ENCODE measurements at regions not wholly inside any gene's neighbourhood (a gene's known extent, or its start where the extent isn't known, plus 50 kb on each side); places are given as distances from the start of the nearest gene placed in this dataset.

DNA sequence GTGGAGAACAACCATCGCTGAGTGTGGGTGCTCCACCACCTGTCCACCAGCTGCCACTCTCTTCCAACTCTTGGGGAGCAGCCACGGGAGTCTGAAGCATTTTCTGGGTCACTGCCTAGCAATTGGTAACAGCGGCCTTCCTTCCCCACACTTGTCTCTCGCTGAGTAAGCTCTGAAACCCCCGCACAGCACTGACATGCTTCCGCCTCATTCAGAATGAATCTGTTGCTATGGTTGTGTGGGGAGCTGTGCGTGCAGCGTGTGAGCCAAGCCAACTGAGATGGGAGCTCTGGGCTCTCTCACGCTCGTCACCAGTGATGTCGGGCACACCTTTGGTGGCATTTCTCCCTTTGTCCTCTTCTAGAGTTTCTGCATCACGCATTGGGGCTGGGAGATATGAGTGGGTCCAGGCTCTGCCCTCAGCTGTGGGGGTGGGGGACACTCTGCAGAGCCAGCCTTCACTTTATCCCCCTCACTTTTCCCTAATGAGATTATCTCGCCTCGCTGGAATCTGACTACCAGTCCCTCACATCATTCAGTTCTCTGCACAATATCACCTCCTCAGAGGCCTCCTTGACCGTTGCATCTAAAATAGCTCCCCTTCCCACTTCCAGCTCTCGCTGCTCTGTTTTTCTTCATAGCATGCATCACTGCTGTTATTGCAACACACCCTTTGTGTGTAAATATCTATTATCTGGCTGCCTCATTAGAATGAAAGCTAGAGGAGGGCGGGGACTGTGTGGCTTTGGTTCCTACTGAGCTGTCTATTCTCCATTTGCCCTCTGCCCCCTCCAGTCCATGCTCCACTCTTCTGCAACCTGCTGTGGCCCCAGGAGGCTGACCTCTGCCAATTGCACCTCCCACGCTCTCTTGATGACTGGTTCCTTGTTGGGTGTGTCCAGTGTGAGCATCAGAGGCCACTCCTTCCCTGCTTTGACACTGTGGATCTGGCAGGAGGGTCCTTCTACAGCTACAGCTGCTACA lies 569.9 kb upstream of the CADM1 start:
- Histone ChIP-seq H3K4me3 (no peak overlapping the region), H3K27me3 (no peaks in the 10 kb centered on the region), H3K9me3 (replicated peaks) (no peaks in the 10 kb centered on the region), H3K36me3 (no peaks in the 10 kb centered on the region), H3K27ac (no peak overlapping the region), H3K4me1 (no peaks in the 10 kb centered on the region)
- DNase-seq = no peak

DNA sequence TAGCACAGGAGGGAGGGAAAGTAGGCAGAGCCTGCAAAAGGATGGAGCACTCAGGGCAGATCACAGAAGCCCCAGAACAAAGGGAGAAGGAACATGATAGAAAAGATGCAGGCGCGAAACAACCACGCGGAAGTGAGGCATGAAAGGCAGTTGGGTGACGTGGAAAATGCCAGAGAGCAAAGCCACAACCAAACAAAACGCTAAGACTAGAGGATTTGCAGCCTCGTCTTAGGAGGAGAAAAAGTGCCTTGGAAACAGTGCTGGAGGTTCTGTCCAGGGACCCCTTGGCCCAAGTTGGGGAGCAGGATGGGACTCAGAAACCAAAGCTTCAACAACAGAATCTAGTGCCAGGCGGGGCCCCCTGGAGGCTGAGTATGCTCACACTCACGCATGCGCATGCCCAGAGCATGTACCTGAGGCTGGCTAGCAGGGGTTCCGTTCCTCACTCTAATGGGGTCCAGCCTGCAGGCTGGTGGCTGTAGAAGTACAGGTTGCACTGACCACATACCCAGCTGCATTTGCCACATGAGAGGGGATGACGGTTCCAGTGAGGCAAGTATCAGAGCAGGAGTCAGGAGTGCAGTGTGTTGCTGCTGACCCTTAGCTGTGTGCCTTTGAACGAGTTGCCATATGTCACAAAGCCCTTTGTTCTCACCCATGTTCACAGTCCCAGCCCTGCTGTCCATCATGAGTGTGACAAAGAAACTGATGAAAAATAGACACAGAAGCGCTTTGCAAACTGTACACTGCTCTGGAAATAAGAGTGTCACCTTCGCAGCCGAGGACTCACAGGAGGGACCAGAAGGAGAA lies 568.6 kb upstream of the CADM1 start:
- no peaks in the 10 kb centered on the region for H3K36me3 ChIP-seq
- no peak overlapping the region for H3K27ac ChIP-seq
- no peaks in the 10 kb centered on the region for H3K9me3 ChIP-seq (replicated peaks)
- no peak for DNase-seq
- no peaks in the 10 kb centered on the region for H3K4me1 ChIP-seq
- H3K27me3 ChIP-seq = no peaks in the 10 kb centered on the region
- H3K4me3 ChIP-seq = no peak overlapping the region

DNA sequence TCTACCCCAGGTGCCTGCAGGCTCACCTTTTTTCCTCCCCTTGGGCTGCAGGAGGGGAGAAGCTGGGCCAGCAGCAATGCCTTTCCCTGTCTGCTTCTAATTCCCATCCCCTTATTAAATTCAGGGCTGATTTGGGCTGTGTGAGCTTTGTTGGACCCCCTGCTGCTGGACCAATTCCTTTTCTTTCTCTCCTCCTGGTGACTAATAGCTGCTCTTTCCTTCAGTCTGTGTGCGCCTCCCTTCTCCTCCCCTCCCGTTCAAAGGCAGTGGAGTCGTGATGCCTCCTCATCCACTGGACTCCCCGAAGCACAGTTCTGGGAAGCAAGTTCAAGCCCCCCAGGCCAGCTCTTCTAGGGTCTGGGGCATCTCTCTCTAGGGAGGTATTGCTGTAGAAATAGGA lies 567.9 kb upstream of the CADM1 start:
- H3K36me3 ChIP-seq = no peaks in the 10 kb centered on the region
- no peaks in the 10 kb centered on the region for H3K27me3 ChIP-seq
- no peak for DNase-seq
- H3K4me1 ChIP-seq = no peaks in the 10 kb centered on the region
- no peak overlapping the region for H3K27ac ChIP-seq
- H3K9me3 ChIP-seq (replicated peaks) = no peaks in the 10 kb centered on the region
- no peak overlapping the region for H3K4me3 ChIP-seq

DNA sequence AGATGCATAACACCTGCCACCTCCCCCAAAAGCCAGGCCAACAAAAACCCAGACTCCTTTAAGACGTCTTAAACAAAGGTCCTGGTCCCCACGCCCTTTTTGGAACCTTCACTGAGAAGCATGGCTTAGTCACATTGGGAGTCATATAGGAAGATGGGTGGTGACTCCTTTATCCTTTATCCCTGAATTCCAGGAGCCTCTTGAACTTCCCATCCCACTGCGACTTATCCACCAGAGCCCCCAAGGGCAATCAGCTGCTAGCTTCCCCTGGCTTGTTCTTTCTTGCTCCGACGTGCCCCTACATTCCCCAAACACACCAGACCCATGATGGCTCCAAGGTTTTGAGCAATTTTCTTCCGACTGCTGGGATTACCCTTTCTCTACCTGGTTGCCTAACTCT lies 567.0 kb upstream of the CADM1 start:
- H3K27ac ChIP-seq = no peak overlapping the region
- no peak for DNase-seq
- no peaks in the 10 kb centered on the region for H3K9me3 ChIP-seq (replicated peaks)
- H3K27me3 ChIP-seq = no peaks in the 10 kb centered on the region
- H3K4me3 ChIP-seq = no peak overlapping the region
- no peaks in the 10 kb centered on the region for H3K4me1 ChIP-seq
- H3K36me3 ChIP-seq = no peaks in the 10 kb centered on the region

DNA sequence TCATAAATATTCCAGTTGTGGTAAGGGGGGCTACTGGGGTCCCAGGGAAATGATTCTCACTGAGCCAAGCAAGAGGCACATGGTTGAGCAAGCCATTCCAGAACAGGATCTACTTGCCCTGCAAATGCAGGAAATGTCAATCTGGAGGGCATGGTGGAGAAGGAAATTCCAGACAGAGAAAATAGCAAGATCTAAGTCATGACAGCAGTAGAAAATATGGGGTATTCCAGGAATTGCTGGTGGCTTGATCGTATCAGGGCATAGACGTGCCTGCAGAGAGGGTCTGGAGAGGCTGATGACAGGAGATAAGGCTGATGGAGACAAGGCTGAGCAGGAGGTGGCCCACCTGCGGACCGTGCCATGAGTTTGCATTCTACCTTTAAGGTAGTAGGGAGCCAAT lies 566.3 kb upstream of the CADM1 start:
- Histone ChIP-seq H3K9me3 (replicated peaks) (no peaks in the 10 kb centered on the region), H3K36me3 (no peaks in the 10 kb centered on the region), H3K4me1 (no peaks in the 10 kb centered on the region), H3K27me3 (no peaks in the 10 kb centered on the region), H3K27ac (no peak overlapping the region), H3K4me3 (no peak overlapping the region)
- no peak for DNase-seq

DNA sequence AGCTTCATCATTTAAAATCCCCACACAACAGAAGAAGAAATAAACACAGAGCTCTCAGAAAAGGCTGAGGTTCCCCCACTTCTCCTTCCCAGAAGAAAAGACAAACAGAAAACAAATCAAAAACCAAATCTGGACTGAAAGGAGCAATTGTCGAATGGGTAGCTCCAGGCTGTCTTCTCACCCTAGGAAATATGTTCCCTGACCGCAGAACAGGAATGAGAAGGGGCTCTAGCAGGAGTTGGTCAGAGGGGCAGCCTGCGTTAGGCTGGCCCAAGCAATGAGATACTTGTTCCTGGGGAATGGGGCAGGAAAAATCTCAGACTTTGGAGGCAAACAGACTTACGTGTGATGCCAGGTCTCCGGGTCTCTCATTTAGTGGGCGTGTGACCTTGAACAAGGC lies 562.6 kb upstream of the CADM1 start:
- Histone ChIP-seq H3K27ac (no peak overlapping the region), H3K36me3 (no peaks in the 10 kb centered on the region), H3K4me1 (no peaks in the 10 kb centered on the region), H3K9me3 (replicated peaks) (no peaks in the 10 kb centered on the region), H3K27me3 (no peaks in the 10 kb centered on the region), H3K4me3 (no peak overlapping the region)
- no peak for DNase-seq

DNA sequence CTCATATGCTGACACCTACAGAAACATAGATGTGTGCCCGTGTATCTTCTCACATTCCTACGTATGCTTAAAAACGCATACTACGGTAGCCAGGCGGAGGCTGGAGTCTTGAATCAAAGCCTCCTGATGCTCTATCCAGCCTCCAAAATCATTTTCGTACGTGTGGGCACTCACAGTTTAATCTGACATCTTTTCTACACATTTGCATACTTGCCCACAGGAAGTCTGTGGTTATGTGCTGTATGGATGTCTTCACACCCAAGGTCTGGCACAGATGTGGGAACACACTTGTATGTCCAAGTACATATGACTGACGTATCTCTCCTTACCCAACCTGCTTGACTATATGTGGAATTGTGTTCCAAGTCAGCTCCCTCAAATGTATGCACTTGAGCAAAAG lies 561.8 kb upstream of the CADM1 start:
- no peak for DNase-seq
- Histone ChIP-seq H3K4me3 (no peak overlapping the region), H3K36me3 (no peaks in the 10 kb centered on the region), H3K4me1 (no peaks in the 10 kb centered on the region), H3K27me3 (no peaks in the 10 kb centered on the region), H3K9me3 (replicated peaks) (no peaks in the 10 kb centered on the region), H3K27ac (no peak overlapping the region)

DNA sequence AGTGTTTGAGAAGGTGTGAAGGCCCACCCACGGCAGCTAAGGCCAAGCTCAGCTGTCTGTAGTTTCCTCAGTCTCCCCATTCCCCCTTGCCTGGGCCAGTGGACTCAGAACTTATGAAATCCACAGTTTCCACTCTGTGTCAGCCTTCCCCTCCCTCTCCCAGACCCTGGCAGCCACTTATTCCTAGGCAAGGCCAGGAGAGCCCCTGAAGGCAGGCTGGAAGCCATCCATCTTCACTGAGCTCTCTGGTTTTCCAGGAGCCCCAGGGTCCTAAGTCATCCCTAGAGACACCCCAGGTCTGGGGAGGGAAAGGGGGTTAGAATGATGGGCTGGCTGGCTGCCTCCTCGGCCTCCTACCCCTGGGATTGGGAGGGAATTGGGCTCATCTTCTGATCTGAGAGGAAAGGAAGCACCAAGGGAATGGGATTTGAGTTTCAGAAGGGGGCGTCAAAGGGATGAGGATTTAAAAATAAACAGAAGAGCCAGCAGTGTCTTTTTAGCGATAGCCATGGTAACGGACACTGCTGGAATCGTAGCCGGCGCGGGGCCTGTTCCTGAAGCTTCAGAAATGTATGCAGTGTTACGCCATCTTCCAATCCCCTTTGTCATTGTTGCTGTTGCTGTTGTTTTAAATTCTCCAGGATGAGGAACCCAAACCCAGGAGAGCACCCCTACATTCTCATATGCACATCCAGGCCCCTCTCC lies 561.1 kb upstream of the CADM1 start:
- Histone ChIP-seq H3K36me3 (no peaks in the 10 kb centered on the region), H3K4me3 (no peak overlapping the region), H3K27ac (no peak overlapping the region), H3K9me3 (replicated peaks) (no peaks in the 10 kb centered on the region), H3K27me3 (no peaks in the 10 kb centered on the region), H3K4me1 (no peaks in the 10 kb centered on the region)
- DNase-seq = no peak

DNA sequence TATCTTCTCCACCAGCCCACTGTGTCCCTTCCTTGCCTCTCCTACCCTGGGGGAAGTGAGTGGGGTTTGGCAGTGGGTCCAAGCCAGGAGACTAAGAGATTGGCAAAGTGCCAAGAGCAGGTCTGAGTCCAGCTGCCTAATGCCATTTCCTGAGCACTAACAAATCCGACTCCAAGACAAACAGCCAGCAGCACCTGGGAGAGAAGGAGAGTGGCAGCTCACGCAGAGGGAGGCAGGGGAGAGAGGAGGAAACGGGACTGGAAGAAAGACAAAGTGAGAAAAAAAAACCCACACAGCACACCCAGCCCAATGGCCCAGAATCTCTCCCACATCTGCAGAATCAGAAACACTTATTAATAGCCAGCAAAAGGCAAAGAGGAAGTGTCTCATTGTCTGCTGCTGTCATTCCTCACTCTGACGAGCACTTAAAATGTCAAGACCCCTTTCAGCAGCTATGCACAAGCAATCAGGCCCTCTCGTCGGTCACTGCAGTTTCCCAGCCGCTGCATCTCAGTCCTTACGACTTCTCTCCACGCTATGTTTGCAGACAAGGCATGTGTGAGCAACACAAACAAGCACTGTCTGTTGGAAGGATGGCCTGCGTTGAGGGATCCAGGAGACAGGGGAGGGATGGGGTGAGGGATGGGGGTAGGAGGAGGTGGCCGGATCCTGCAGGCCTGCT lies 558.4 kb upstream of the CADM1 start:
- H3K4me1 ChIP-seq = no peaks in the 10 kb centered on the region
- no peak overlapping the region for H3K27ac ChIP-seq
- no peaks in the 10 kb centered on the region for H3K36me3 ChIP-seq
- H3K4me3 ChIP-seq = no peak overlapping the region
- no peaks in the 10 kb centered on the region for H3K9me3 ChIP-seq (replicated peaks)
- DNase-seq = peak; percentile 3 to 25
- H3K27me3 ChIP-seq = no peaks in the 10 kb centered on the region

DNA sequence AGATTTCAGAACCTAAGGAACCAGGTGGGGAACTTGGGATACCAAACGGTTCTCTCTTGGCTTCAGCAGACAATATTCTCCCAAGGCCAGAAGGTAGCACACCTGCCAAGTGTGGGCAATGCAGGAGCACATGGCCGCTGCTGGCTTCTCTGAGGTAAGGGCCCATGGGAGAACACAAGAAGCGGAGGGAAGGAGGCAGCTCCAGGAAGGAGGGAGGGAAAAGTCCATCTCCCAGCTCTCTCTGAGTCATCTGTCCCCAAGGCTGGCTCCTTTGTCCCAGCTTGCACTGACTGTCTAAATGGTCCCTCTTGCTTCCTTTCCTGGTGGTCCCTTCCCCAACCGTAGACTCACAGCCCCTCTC lies 557.9 kb upstream of the CADM1 start:
- Histone ChIP-seq H3K4me3 (no peak overlapping the region), H3K27me3 (no peaks in the 10 kb centered on the region), H3K4me1 (no peaks in the 10 kb centered on the region), H3K9me3 (replicated peaks) (no peaks in the 10 kb centered on the region), H3K36me3 (no peaks in the 10 kb centered on the region), H3K27ac (no peak overlapping the region)
- DNase-seq = no peak

DNA sequence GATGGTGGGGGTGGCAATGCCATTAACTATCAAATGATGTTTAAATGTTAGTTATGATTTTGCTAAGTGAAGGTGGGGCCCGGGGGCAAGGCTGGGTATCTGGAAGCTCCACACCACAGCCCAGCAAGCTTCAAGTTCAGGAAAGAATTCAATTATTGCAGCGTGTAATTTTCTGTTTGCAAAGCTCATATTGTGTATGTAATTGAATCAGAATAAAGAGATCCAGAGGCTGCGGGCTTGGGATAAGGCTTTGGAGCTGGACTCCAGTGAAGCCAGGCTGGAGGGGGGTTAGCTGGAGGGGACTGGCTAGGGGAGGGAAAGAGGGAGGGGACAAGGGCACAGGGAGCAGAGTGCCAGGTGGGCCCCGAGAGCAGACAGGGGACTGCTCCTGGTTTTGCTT lies 557.1 kb upstream of the CADM1 start:
- DNase-seq = no peak
- Histone ChIP-seq H3K27me3 (no peaks in the 10 kb centered on the region), H3K9me3 (replicated peaks) (no peaks in the 10 kb centered on the region), H3K27ac (no peak overlapping the region), H3K36me3 (no peaks in the 10 kb centered on the region), H3K4me3 (no peak overlapping the region), H3K4me1 (no peaks in the 10 kb centered on the region)

DNA sequence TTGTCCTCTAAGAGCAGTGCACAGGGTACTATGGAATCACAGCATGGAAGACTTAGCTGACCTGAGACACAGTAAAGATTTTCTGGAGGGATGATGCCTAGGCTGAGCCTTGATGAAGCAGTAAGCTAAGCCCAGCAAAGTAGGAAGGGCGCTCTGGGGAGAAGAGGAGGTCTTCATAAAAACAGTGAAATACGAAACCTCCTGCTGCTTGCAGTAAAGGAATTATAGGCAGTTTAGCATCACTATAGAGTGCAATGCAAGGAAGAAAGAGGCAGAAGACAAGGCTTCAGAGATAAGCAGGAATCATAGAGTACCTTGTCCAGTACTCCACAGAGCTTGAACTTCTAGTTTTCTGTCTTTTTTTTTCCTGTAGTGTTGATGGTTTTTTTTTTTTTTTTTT lies 555.7 kb upstream of the CADM1 start:
- H3K4me3 ChIP-seq = no peak overlapping the region
- H3K27me3 ChIP-seq = no peaks in the 10 kb centered on the region
- H3K36me3 ChIP-seq = no peaks in the 10 kb centered on the region
- DNase-seq = no peak
- no peaks in the 10 kb centered on the region for H3K4me1 ChIP-seq
- H3K9me3 ChIP-seq (replicated peaks) = no peaks in the 10 kb centered on the region
- no peak overlapping the region for H3K27ac ChIP-seq

DNA sequence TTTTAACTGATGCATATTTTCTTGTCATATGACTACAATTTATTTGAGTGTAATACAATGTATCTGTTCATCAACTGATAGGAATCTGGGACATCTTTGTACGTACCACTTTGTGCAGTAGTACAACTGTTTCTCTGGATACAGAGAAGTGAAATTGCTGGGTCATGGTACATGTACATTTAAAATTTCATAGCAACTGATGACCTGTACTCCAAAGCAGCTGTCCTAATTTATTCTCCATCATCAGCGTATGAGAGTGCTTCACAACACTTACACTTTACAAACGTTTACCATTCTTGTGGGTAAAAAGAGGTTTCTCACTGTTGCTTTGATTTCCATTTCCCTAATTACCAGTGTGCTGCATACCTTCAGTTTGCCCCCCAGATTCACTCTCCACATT lies 552.8 kb upstream of the CADM1 start:
- H3K36me3 ChIP-seq = no peaks in the 10 kb centered on the region
- H3K27ac ChIP-seq = no peak overlapping the region
- no peak for DNase-seq
- no peaks in the 10 kb centered on the region for H3K4me1 ChIP-seq
- H3K9me3 ChIP-seq (replicated peaks) = no peaks in the 10 kb centered on the region
- H3K4me3 ChIP-seq = no peak overlapping the region
- H3K27me3 ChIP-seq = no peaks in the 10 kb centered on the region

DNA sequence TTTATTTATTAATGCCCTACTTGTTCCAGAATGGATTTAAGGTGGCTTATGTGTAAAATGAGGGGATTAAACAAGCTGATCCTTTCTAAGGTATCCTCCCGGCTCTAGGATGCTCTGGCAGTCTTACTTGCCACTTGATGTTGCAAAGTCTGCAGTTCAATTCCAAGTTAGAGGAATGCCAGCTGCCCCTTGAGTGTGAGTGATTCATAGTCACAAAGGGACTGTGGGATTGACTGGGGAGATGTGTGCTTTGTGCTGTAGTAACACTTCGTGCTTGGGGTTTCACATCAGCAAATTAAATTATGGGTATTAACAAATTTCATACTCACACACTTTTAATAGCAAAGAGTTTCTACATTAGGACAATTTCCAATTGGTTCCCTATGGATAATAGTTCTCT lies 550.8 kb upstream of the CADM1 start:
- H3K4me3 ChIP-seq = no peak overlapping the region
- H3K36me3 ChIP-seq = no peaks in the 10 kb centered on the region
- no peaks in the 10 kb centered on the region for H3K4me1 ChIP-seq
- H3K27ac ChIP-seq = no peak overlapping the region
- H3K27me3 ChIP-seq = no peaks in the 10 kb centered on the region
- no peaks in the 10 kb centered on the region for H3K9me3 ChIP-seq (replicated peaks)
- no peak for DNase-seq

DNA sequence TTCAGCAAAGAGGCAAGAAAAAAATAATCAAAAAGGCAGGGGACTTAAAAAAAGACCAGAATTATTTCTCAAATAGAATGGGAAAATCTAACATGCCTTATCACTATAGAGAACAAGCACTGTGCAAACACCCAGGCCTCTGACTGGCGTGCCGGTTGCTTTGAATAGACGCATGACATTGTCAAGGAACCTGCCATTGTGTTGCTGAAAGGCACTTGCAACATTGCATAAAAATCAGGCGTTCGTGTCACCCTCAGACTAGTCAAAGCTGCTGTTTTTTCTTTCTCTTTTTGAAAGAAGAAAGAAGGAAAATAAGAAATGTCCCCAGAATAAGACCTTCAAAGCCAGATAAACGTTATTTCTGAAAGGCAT lies 549.3 kb upstream of the CADM1 start:
- H3K27ac ChIP-seq = no peak overlapping the region
- H3K4me1 ChIP-seq = no peaks in the 10 kb centered on the region
- no peak overlapping the region for H3K4me3 ChIP-seq
- no peaks in the 10 kb centered on the region for H3K9me3 ChIP-seq (replicated peaks)
- H3K27me3 ChIP-seq = no peaks in the 10 kb centered on the region
- H3K36me3 ChIP-seq = no peaks in the 10 kb centered on the region
- DNase-seq = no peak

Measured in SJCRH30 (cell line).